DMS79 (cell line): ENCODE measurements at regions not wholly inside any gene's neighbourhood (a gene's known extent, or its start where the extent isn't known, plus 50 kb on each side); places are given as distances from the start of the nearest gene placed in this dataset.
"Not testable (repeated sequence)": the region's sequence is repeated elsewhere in the genome, so short reads cannot be mapped to it uniquely, and the experiment has no call there.

ENCODE experiments used
- DNase-seq: peaks from one replicate; lab custom pipeline; 2025; lab: John Stamatoyannopoulos, UW

DNA sequence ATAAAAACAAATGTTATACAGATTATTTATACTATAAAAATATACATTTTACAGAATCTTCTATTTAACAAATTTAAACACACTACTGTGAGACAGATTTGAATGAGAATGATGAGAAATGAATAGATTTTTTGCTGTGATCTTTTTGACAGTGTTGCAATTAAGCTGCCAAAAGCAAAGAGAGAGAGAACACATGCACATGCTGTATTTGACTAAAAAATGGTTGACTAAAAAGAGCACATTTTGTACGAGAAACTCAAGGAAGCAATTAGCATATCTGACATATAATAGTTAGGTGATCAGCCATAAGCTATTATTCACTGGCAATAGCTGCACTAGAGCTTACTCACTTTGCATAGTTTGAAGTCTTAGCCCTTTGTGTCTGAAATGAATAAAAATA, 115.8 kb downstream of the SYT10 start:
- DNase-seq, result no peak

DNA sequence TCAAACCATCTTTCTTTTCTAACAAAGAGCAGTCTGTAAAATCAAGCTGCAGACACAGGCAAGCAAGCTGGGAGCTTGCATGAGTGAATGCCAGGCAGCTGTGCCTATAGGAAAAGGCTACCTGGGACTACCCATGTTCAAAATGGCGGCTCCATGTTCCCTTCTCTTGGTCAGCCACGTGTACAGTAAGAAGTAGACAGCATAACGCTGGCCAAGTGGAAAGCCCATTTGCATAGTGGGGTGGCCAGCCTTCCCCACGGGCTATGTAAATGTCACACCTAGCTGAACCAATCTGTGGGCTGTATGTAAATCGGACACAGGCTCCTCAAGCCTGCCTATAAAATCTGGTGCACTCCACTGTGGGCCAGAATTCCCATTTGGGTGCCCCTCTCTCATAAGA, 117.1 kb downstream of the SYT10 start:
- no peak for DNase-seq

DNA sequence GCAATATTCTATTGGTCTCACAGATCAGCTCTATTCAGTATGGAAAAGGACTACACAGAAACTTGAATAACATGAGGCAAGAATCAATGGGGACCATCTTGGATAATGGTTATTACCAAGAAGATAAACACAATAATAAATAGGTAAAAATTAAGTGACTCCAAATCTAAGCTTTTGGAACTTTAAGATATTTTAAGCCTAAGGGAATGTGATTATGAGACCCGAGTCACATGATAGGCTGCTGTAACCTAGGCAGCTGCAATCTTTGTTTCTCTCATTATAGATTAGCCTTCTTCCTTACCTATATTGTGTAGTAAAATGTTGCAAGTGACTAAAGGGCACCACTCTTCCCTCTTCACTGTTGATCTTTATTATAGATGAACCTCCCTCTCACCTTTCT, 121.9 kb downstream of the SYT10 start:
- DNase-seq, result no peak

DNA sequence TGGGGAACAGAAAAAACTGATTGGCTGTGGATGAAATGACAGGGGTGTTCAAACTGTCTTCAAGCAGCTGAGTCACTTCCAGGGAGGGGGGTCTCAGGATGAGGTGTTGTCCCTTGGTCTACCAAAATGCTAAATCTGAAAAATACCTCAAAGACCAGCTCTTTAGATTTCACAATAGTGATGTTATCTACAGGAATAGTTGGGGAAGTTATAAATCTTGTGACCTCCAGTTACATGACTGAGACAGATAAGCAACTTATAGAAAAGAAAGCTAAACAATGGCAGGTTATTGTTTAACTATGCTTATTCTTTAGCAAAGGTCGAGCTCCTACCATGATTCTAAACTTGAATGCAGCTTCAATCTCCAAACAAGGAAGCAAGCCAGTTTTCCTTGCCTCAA, 125.4 kb downstream of the SYT10 start:
- no peak for DNase-seq

DNA sequence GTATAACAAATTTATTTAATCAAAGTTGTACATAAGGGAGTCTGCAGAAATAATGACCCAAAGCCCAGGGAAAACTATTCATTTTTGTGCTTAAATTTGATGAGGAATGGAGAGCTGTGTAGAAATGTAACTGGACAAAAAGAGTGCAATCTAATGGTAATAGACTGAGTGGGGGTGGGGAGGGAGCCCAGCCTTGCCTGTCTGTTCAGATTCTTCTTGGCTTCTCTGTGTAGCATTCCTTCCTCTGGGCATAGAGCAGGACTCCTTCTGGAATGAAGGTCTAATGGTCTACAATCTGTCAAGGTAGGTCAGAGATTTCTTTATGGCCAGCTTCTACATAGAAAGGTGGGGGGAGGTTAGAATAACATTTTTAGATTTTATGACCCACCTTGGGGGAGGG, 126.1 kb downstream of the SYT10 start:
- no peak for DNase-seq

DNA sequence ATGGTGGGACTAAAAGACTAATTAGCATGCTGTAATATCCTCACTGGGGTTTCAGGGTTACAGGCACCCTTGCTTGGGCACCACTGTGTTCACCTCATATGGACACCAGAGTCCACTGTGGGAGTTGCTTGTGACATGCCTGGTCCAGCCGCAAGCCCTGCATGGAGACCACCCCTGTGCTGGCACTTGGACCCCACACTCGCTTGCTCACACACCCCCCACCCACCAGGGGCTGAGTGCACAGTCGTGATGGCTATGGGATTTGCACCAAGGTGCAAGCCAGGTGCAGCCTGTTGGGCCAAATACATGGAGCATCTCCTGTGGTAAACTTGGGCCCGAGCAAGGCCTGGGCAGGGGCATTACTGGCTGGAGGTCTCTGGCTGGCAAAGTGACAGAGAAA, 129.1 kb downstream of the SYT10 start:
- DNase-seq, result no peak

DNA sequence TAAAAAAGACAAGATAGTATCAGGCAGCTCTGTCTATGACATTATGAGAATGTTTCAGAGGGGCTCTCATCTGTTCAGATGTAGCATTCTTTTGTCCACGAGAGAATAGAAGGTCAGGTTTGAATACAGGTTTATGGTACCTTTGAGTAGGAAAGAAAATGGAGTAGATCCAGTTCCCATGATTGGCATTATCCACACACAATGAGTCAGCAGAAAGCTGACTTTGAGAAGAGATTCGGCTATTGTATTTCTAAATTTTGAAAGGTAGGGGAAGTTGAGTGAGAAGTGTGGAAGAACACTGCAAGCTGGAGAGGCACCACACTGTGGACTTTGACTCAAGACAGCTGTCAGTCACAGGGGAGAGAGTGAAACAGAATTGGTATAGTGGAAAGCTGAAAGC, 135.4 kb downstream of the SYT10 start:
- no peak for DNase-seq

DNA sequence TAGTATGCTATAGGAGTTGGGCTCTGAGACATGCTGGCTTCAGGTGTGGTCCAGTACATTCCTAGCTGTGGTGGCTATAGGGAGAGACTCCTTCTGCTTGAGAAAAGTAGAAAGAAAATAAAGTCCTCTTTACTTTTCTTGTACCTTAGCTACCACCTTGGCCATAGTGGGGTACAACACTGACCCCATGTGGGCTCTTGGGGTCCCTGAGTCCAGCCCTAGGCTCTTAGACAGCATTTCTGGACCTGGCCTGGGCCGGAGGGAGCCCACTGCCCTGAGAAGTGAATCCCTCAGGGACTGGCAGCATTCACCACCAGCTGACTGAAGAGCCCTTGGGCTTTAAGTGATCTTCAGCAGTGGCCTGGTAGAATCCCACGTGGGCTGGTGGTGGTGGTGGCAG, 143.1 kb downstream of the SYT10 start:
- DNase-seq, result no peak

DNA sequence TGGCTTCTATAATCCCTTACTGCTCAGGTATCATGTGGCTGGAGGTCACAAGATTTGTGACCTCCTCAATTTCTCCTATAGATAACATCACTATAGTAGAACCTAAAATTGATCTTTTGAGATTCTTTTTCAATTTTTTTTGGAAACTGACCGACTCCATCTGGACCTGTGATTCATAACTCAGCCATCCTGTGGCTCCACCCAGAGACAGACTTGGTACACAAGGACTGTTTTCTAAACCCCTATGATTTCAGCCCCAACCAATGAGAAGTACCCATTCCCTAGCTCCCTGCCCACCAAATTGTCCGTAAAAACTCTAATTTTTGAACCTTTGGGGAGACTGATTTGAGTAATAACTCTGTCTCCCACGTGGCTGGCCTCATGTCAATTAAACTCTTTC, 148.9 kb downstream of the SYT10 start:
- no peak for DNase-seq

DNA sequence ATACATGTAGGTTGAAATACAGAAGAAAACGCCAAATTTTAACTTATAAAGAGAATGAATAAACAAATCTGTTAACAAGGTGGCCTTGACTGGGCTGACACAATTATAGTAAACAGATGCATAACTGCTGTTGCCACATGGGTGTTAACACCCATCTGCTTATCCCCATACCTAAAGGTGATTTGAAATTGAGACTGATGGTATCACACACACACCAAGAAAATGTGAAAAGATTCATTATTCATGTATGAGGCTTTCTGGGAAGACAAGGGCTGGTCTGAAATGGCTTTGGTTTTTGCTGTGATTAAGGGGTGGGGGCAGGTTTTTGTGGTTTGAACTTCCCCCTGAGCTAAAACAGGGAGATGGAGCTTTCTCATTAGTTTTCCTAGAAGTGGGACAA, 156.6 kb downstream of the SYT10 start:
- no peak for DNase-seq

DNA sequence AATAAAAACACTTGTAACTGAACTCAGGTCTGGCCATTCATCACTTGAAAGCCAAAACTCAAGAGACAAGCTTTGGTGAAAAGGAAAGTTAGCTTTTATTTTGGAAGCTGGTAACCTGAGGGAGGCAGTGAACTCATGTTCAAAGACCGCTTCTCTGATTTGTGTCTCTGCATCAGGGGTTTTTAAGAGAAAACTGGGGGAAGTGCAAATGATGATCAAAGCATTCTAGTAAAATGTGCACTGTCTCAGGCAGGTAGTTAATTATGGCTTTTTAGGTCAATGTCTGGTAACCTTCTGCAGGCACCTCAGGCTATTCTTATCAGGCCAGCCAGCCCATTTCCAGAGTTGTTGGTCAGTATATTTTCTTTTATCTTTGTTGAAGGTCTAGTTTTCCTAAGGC, 162.2 kb downstream of the SYT10 start:
- no peak for DNase-seq

DNA sequence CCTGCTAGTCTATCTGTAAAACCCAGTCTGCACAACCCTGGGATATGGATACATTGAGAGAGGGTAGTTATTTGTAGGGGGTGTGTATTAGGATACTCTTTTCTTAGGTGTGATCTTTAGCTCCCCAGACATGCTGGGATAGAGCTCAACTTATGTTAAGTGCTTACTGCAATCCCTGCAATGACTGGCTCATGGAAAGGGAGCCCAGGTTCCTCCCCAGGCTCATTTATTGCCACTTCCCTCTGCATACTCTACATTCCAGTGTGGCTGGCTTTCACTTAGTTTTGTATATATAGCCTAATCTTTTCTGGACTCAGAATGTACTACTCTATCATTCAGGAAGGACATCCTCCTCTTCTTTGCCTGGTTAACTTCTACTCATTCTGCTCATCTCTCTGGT, 172.0 kb downstream of the SYT10 start:
- no peak for DNase-seq

DNA sequence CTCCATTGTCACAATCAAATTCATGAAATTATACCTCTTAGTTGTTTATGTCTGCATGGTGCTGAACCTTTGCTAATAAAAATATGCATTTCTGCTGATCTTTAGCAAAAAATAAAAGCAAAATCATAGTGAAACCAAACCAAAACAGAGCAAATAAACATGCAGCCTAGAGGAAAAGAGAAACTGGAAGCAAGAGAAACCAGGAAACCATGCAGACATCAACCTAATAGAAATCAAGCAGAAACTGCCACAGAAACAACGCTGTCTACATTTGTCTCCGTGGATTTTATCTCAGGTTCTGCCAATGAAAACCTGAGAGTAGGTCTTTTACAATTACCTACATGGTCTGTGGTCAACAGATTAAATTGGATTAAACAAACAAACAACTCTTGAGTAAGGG, 173.7 kb downstream of the SYT10 start:
- DNase-seq, result no peak

DNA sequence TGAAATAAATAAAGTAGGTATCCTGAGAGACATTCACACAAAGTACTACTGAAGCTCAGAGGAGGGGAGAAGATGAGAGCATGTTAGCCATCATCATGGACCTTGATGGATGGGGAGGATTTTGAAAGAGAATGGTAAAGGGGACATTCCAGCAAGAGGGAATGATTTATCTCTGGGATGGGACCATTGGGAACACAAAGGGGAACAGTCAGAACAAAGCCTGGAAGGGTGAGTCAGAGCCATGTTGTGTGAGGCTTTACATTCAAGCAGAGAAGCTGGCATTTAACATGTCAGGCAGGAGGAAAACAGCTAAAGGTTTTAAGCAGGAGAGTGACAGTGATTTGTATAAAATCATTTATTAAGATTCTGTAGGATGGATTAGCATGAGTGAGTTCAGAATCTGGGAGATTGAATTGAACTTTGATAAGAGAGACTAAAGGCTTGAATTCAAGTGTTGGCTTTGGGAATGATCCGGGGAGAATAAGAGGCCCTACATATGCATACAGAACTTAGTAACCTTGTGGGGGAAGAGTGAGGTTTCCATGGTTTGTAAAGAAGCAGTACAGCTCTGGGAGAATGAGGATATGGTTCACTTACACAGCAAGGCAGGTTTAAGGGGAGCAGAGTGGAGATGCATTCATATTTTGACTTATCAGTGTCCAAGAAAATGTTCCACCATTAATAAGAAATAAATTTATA, 174.4 kb downstream of the SYT10 start:
- no peak for DNase-seq

DNA sequence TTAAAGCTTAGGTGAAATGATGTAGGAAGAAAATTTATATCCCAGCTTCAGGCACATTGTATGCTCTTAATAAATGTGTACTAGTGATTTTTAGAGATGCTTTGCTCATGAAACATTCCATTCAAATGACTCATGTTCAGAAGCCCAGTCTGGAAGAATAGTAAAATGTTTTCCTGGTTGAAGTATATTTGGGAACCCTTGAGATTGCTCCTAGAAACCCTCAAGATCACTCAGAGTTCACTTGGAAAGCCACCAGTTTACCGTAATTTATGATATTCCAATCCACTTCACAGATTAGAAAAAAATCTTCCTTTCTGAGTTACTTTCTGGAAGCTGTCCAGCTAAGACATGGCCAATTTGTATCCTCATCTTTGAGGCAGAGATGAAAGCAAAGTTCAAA, 186.4 kb downstream of the SYT10 start:
- DNase-seq, result no peak

DNA sequence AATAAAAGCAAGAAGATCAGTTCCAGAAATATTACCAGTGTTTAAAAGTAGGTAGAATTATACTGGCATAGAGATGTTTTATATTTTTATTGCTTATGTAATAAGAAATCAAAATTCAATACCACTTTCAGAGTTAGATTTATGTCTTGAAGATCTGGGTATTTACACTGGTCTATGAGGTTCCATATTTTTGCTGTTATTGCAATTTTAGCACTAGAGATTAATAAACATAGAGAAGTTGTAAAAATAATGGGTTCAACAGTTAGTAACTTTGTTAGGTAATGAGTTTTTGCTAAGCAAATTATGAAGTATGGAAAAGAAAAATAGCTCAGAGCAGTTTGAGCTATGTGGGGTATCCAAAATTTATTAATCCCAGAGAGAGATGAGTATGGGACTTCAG, 188.1 kb downstream of the SYT10 start:
- no peak for DNase-seq

DNA sequence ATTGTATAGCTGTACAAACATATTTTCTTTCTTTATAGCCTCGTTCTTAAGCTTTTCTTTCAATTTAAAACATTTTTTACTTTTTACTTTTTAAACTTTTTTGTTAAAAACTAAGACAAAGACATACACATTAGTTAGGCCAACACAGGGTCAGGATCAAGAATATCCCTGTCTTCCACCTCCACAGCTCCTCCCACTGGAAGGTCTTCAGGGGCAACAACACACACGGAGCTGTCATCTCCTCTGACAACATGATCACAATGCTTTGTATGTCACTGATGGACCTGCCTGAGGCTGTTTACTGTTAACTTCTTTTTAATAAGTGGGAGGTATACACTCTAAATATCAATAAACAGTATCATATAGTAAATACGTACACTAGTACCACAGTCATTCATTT, 191.3 kb downstream of the SYT10 start:
- no peak for DNase-seq

DNA sequence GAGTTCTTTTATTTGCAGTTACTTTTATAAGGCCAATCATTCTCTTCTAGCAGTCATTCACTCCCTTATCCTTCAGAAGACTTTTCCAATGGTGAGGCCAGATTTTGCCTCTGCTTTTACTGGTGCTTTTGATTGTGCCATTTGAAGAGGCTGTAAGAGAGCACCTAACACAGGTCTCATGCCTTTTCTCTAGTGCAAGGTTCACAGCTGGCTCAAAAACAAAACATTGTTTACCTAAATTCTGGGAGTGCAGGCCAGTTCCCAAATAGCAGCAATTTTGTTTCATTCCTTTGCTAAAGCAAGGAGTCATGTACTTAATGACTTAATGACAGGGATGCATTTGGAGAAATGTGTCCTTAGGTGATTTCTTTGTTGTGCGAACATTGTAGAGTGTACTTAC, 192.0 kb downstream of the SYT10 start:
- no peak for DNase-seq

DNA sequence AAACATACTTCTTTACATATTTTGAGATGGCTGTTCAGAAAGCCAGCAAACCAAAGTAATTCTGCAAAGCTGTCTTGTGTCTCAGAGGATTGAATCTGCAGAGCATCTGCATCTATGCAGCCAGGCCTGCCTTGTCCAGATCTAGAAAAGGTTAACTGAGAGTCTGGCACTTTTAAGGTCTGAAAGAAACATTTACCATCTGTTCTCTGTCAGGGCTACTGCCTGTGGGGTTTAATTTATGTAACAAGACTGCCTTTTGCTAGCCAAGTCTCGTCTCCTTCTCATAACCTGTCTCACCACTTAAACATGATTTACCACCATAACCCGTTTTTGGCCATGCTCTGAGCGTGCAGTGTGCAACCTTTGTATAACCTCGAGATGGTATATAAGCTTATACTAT, 194.2 kb downstream of the SYT10 start:
- no peak for DNase-seq

DNA sequence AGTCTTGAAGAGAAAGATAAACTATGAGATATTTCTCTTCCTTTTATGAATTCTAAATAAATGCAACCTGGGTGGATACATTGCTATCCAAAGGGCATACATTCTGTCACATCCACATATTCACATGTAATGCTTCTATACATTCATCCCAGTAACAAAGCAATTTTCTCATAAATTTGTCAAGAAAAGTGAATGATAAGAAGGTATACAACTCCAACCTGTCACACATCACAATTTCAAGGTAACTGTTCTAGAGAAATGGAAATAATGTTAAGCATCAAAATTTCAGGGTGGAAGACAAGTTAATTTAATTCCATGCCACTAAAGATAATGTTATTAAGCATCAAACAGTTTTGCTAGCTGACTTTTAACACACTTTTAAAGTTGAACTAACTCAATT, 212.9 kb downstream of the SYT10 start:
- no peak for DNase-seq

DNA sequence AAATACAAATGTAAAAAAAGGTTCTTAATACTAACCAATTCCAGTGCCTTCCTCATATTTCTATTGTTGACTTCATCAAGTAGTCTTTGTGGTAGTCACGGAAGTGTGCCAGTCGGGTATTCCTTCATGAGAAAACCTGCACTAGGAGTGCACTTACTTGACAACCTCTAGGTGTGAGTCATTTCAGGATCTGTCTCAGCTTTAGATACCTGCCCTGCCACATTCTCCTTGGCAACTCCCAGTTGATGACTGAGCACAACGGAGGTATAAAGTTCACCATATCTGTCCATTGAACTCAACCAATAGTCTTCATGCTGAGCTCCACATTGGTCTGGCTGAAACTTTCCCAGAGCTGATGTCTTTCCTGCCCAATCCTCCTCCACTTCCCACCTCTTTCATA, 215.7 kb downstream of the SYT10 start:
- no peak for DNase-seq

DNA sequence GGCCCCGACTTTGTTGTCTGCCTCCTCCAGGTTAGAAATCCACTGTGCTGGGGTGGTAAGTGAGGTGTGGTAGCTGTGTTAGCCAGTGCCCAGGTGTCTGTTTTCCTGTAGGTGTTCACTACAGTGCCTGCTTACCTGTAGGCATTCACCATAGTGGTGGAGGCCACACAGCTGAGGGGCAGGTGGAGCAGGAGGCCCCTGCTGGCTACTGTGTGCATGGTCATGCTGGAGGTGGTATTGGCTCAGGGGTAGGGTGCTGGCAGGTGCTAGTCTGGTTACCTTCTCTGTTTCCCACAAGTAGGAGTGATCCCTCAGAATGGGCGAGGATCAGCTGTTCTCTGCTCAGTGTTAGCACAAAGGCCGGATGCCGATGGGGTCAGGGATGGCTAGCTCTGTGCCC, 217.3 kb downstream of the SYT10 start:
- DNase-seq, result no peak

DNA sequence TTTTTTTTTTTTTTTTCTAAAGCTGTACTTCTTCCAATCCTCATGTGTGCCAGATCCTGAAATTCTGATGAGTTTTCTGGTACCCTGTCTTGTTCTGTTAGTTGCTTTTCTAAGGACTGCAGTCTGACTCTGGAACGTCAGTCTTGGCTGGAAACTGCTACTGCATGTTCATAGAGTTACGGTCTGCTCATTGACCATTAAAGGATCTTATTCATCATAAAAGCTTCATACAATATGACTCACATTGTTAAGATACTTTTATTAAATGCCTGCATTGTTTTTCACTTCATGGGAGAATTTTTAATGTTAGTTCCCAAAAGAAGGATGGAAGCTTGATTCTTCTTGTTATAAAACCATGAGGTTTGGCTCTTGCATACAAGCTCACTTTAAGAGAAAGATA, 233.6 kb downstream of the SYT10 start:
- no peak for DNase-seq

DNA sequence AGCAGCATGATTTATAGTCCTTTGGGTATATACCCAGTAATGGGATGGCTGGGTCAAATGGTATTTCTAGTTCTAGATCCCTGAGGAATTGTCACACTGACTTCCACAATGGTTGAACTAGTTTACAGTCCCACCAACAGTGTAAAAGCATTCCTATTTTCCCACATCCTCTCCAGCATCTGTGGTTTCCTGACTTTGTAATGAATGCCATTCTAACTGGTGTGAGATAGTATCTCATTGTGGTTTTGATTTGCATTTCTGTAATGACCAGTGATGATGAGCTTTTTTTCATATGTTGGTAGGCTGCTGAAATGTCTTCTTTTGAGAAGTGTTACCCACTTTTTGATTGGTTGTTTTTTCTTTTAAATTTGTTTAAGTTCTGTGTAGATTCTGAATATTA, 245.2 kb downstream of the SYT10 start:
- not testable (repeated sequence) for DNase-seq

DNA sequence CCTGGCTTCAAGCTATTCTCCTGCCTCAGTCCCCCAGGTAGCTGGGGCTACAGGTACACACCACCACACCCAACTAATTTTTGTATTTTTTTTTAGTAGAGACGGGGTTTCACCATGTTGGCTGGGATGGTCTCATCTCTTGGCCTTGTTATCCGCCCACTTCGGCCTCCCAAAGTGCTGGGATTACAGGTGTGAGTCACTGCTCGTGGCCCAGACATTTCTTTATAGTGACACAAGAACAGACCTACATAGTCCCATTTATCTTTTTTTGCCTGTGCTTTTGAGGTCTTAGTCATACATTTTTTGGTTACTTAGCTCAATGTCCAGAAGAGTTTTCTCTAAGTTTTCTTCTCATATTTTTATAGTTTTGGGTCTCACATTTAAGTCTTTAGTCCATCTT, 247.4 kb downstream of the SYT10 start:
- no peak for DNase-seq
